Prostate gland (tissue), 2 donors: ENCODE measurements at regions not wholly inside any gene's neighbourhood (a gene's known extent, or its start where the extent isn't known, plus 50 kb on each side); places are given as distances from the start of the nearest gene placed in this dataset.

Source experiments
- POLR2A ChIP-seq: fragments of 450-650 bp; IDR thresholded peaks from one replicate; pipeline ENCODE4 v1.6.1; 2016; ENCODE audit warnings: antibody characterized with exemption, mild to moderate bottlenecking
- POLR2AphosphoS5 ChIP-seq: sonication (generic); formaldehyde crosslinking; IDR thresholded peaks from one replicate; pipeline ENCODE4 v1.6.1; 2017; ENCODE audit warnings: antibody characterized with exemption
- TF ChIP-seq, protein P1 (sequence below), 4 experiments: fragments of 200-600 bp in 2 of 4; fragments of 450-650 bp in 2 of 4; sonication (generic) in 2 of 4; IDR thresholded peaks; 1 replicate in 3 of 4; 2 replicates in 1 of 4; pipeline ENCODE4 v1.5.1; 2016 to 2019; ENCODE audit warnings: antibody characterized with exemption in 4 of 4, mild to moderate bottlenecking in 2 of 4, moderate library complexity in 2 of 4

DNA sequence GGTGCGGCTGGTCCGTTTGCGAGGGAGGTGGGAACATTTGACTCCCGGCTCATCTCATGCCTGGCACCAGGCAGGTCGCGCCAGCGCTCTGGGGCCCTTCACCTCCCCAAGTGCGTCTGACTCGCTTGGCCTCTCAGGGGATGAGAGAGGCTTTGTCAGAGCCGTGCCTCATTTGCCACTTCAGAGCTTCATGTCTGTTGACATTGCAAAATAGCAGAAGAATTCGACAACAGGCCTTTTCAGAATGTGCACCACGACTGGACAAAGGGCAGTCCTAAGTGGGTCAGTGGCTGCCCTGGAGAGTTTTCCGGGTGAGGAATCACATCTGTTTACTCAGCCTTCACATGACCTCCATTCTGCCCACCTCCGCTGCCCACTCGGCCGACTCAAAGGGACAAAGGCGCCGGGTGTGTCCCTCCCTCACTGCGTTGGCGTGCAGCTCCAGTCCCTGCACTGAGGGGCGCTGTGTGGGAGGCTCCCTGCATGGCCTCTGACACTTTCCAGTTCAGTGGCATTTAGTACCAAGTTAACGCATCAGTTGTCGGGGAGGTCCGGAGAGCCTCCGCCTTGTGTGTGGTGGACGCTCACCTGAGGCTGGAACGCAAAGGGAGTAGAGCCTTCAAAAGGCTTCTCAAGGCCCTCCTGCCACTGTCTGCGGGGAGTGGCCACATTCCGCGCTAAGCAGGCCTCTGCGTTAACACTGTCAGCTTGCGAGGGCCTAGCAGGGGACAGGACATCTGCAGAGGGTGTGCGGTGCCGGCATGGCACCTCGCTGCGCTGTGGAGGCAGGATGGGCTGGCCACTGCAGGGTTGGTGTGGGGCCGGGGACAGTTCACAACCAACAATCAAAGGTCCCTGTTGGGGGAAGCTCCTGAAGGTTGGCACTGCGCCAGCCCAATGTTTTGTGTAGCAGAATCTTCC, 171.5 kb downstream of the NXNL2 start:
- TF ChIP-seq POLR2AphosphoS5 (no peak), POLR2A (no peak)
- TF ChIP-seq, protein P1, sequence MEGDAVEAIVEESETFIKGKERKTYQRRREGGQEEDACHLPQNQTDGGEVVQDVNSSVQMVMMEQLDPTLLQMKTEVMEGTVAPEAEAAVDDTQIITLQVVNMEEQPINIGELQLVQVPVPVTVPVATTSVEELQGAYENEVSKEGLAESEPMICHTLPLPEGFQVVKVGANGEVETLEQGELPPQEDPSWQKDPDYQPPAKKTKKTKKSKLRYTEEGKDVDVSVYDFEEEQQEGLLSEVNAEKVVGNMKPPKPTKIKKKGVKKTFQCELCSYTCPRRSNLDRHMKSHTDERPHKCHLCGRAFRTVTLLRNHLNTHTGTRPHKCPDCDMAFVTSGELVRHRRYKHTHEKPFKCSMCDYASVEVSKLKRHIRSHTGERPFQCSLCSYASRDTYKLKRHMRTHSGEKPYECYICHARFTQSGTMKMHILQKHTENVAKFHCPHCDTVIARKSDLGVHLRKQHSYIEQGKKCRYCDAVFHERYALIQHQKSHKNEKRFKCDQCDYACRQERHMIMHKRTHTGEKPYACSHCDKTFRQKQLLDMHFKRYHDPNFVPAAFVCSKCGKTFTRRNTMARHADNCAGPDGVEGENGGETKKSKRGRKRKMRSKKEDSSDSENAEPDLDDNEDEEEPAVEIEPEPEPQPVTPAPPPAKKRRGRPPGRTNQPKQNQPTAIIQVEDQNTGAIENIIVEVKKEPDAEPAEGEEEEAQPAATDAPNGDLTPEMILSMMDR (IDR thresholded peaks at IDR 0.05) = no peak
